Activated T-cell treated with anti-CD3 and anti-CD28 coated beads, Interleukin-2, amount 50 U/mL, for 4 hours (primary cell): ENCODE measurements at regions not wholly inside any gene's neighbourhood (a gene's known extent, or its start where the extent isn't known, plus 50 kb on each side); places are given as distances from the start of the nearest gene placed in this dataset.

ENCODE experiments used
- ATAC-seq, 2 donors: fragments of 200-7000 bp; cut with Tn5 transposase; one replicate each; pipeline ENCODE4 v1.10.0; 2021
- DNase-seq: peaks from one replicate; pipeline ENCODE4 v3.0.0-alpha.2; 2020
- H3K27me3 Mint-ChIP-seq: one replicate; pipeline ENCODE4 v1.8.0; 2021; ENCODE audit warnings: low read depth, mixed read lengths
- H3K36me3 Mint-ChIP-seq: one replicate; pipeline ENCODE4 v1.8.0; 2022; ENCODE audit warnings: mixed read lengths; ENCODE audit not compliant: insufficient read depth
- H3K4me1 Mint-ChIP-seq: one replicate; pipeline ENCODE4 v1.8.0; 2021; ENCODE audit warnings: low read depth, mixed read lengths
- H3K4me3 Mint-ChIP-seq: one replicate; pipeline ENCODE4 v1.8.0; 2021; ENCODE audit warnings: mild to moderate bottlenecking, moderate library complexity, mixed read lengths
- H3K9me3 Mint-ChIP-seq: one replicate; pipeline ENCODE4 v1.8.0; 2021; ENCODE audit warnings: mixed read lengths

GRCh38 chr19:32223595-32224370, 121.6 kb upstream of the ZNF507 start:
- ATAC-seq = peak; percentile 63 to 76
- Mint-ChIP-seq H3K27me3 (peaks cover 47% of the 10 kb centered on the region), H3K9me3 (no peaks in the 10 kb centered on the region), H3K4me1 (peaks cover 9% of the 10 kb centered on the region), H3K4me3 (no peak overlapping the region), H3K36me3 (no peaks in the 10 kb centered on the region)
- no peak for DNase-seq

- Mint-ChIP-seq H3K4me3 (peak overlapping the region; percentile 59), H3K9me3 (no peaks in the 10 kb centered on the region), H3K36me3 (no peaks in the 10 kb centered on the region), H3K27me3 (peaks cover 43% of the 10 kb centered on the region), H3K4me1 (peaks cover 9% of the 10 kb centered on the region)
- DNase-seq (peak; percentile 57), ATAC-seq (peak; percentile 74 to 83)
Observed at GRCh38 chr19:32224371-32225244, 120.8 kb upstream of the ZNF507 start.

- Mint-ChIP-seq H3K27me3 (peaks cover 36% of the 10 kb centered on the region), H3K9me3 (no peaks in the 10 kb centered on the region)
- no peak for ATAC-seq
Observed at GRCh38 chr19:32227561-32228165, 117.7 kb upstream of the ZNF507 start.

GRCh38 chr19:32230441-32230840, 115.0 kb upstream of the ZNF507 start:
- Mint-ChIP-seq H3K4me1 (no peaks in the 10 kb centered on the region), H3K9me3 (no peaks in the 10 kb centered on the region), H3K4me3 (no peak overlapping the region), H3K36me3 (no peaks in the 10 kb centered on the region), H3K27me3 (peaks cover 17% of the 10 kb centered on the region)
- ATAC-seq = no peak
- no peak for DNase-seq

More at GRCh38 chr19:32227561-32228165, 117.7 kb upstream of the ZNF507 start:
- no peaks in the 10 kb centered on the region for H3K36me3 Mint-ChIP-seq
- no peak for DNase-seq
- peaks cover 9% of the 10 kb centered on the region for H3K4me1 Mint-ChIP-seq
- no peak overlapping the region for H3K4me3 Mint-ChIP-seq

GRCh38 chr19:32231020-32231419, 114.4 kb upstream of the ZNF507 start:
- DNase-seq (no peak), ATAC-seq (no peak)
- H3K4me1 Mint-ChIP-seq = no peaks in the 10 kb centered on the region
- peaks cover 14% of the 10 kb centered on the region for H3K27me3 Mint-ChIP-seq
- no peaks in the 10 kb centered on the region for H3K9me3 Mint-ChIP-seq
- H3K36me3 Mint-ChIP-seq = no peaks in the 10 kb centered on the region
- H3K4me3 Mint-ChIP-seq = no peak overlapping the region

- ATAC-seq = no peak
- H3K9me3 Mint-ChIP-seq = no peaks in the 10 kb centered on the region
- H3K27me3 Mint-ChIP-seq = peaks cover 11% of the 10 kb centered on the region
- H3K4me3 Mint-ChIP-seq = no peak overlapping the region
- no peaks in the 10 kb centered on the region for H3K4me1 Mint-ChIP-seq
- no peaks in the 10 kb centered on the region for H3K36me3 Mint-ChIP-seq
- no peak for DNase-seq
Observed at GRCh38 chr19:32231691-32232090, 113.7 kb upstream of the ZNF507 start.

- Mint-ChIP-seq H3K4me1 (no peaks in the 10 kb centered on the region), H3K4me3 (no peak overlapping the region), H3K27me3 (peaks cover 11% of the 10 kb centered on the region), H3K36me3 (no peaks in the 10 kb centered on the region), H3K9me3 (no peaks in the 10 kb centered on the region)
- ATAC-seq = no peak
- no peak for DNase-seq
Observed at GRCh38 chr19:32232449-32232848, 113.0 kb upstream of the ZNF507 start.

- ATAC-seq (no peak), DNase-seq (no peak)
- Mint-ChIP-seq H3K4me3 (no peak overlapping the region), H3K9me3 (no peaks in the 10 kb centered on the region), H3K36me3 (no peaks in the 10 kb centered on the region), H3K4me1 (no peaks in the 10 kb centered on the region), H3K27me3 (peaks cover 10% of the 10 kb centered on the region)
Observed at GRCh38 chr19:32233091-32233490, 112.3 kb upstream of the ZNF507 start.

- Mint-ChIP-seq H3K4me3 (no peak overlapping the region), H3K36me3 (no peaks in the 10 kb centered on the region), H3K9me3 (no peaks in the 10 kb centered on the region), H3K27me3 (peaks cover 8% of the 10 kb centered on the region), H3K4me1 (no peaks in the 10 kb centered on the region)
- DNase-seq (no peak), ATAC-seq (no peak)
Observed at GRCh38 chr19:32233885-32234284, 111.5 kb upstream of the ZNF507 start.

GRCh38 chr19:32234663-32235217, 110.7 kb upstream of the ZNF507 start:
- ATAC-seq = no peak
- Mint-ChIP-seq H3K4me1 (no peaks in the 10 kb centered on the region), H3K4me3 (no peak overlapping the region), H3K9me3 (no peaks in the 10 kb centered on the region), H3K27me3 (peaks cover 8% of the 10 kb centered on the region), H3K36me3 (no peaks in the 10 kb centered on the region)
- no peak for DNase-seq

GRCh38 chr19:32238076-32238475, 107.3 kb upstream of the ZNF507 start:
- ATAC-seq (no peak), DNase-seq (no peak)
- Mint-ChIP-seq H3K36me3 (no peaks in the 10 kb centered on the region), H3K9me3 (no peaks in the 10 kb centered on the region), H3K4me1 (no peaks in the 10 kb centered on the region), H3K4me3 (no peak overlapping the region), H3K27me3 (peaks cover 4% of the 10 kb centered on the region)

- no peaks in the 10 kb centered on the region for H3K9me3 Mint-ChIP-seq
- no peak overlapping the region for H3K4me3 Mint-ChIP-seq
- H3K4me1 Mint-ChIP-seq = no peaks in the 10 kb centered on the region
- no peak for DNase-seq
- no peaks in the 10 kb centered on the region for H3K36me3 Mint-ChIP-seq
- ATAC-seq = no peak
- no peaks in the 10 kb centered on the region for H3K27me3 Mint-ChIP-seq
Observed at GRCh38 chr19:32240316-32240715, 105.1 kb upstream of the ZNF507 start.

- Mint-ChIP-seq H3K9me3 (no peaks in the 10 kb centered on the region), H3K27me3 (peaks cover 4% of the 10 kb centered on the region), H3K4me3 (no peak overlapping the region), H3K4me1 (no peaks in the 10 kb centered on the region), H3K36me3 (no peaks in the 10 kb centered on the region)
- ATAC-seq (no peak), DNase-seq (no peak)
Observed at GRCh38 chr19:32241306-32241705, 104.1 kb upstream of the ZNF507 start.

GRCh38 chr19:32241932-32242710, 103.3 kb upstream of the ZNF507 start:
- Mint-ChIP-seq H3K36me3 (no peaks in the 10 kb centered on the region), H3K4me3 (no peak overlapping the region), H3K4me1 (no peaks in the 10 kb centered on the region), H3K9me3 (no peaks in the 10 kb centered on the region), H3K27me3 (peaks cover 4% of the 10 kb centered on the region)
- DNase-seq = no peak
- ATAC-seq = no peak
